ENCODE measurements at regions not wholly inside any gene's neighbourhood (a gene's known extent, or its start where the extent isn't known, plus 50 kb on each side); places are given as distances from the start of the nearest gene placed in this dataset.

GRCh38 chr5:97666783-97667182, 483.7 kb upstream of the RIOK2 start:
- TF ChIP-seq GABPA (IDR thresholded peaks at IDR 0.05 in 1 of 2, conservative IDR thresholded peaks at IDR 0.05 in 1 of 2) (no peak), FOXA1 (IDR thresholded peaks at IDR 0.05) (no peak), SP1 (IDR thresholded peaks at IDR 0.05) (no peak), CTCF (IDR thresholded peaks at IDR 0.05; ENCODE audit: low read depth, low read length, missing input control) (no peak), HNF4A (conservative IDR thresholded peaks at IDR 0.05) (no peak), ZBTB33 (IDR thresholded peaks at IDR 0.05) (no peak), NR2F2 (IDR thresholded peaks at IDR 0.05) (no peak), RXRA (IDR thresholded peaks at IDR 0.05) (no peak), TAF1 (conservative IDR thresholded peaks at IDR 0.05) (no peak), RAD21 (IDR thresholded peaks at IDR 0.05) (no peak)
- Histone ChIP-seq H3K27me3 (ENCODE audit: control insufficient read depth in 4 of 4, insufficient read depth in 4 of 4, low read length in 3 of 4) (no peaks in the 10 kb centered on the region), H3K27ac (ENCODE audit: low read depth in 1 of 2, low read length in 2 of 2) (no peak overlapping the region), H3K9ac (ENCODE audit: low read depth in 1 of 2, low read length in 2 of 2) (no peak overlapping the region), H3K36me3 (ENCODE audit: control insufficient read depth in 4 of 4, insufficient read depth in 3 of 4, low read depth in 1 of 4, low read length in 3 of 4) (no peaks in the 10 kb centered on the region), H3K4me3 (ENCODE audit: low read depth in 1 of 3, low read length in 3 of 3) (no peak overlapping the region), H3K9me3 (ENCODE audit: control insufficient read depth in 4 of 4, low read length in 3 of 4) (no peaks in the 10 kb centered on the region), H3K4me1 (ENCODE audit: control insufficient read depth in 4 of 4, insufficient read depth in 4 of 4, low read length in 3 of 4) (no peaks in the 10 kb centered on the region)
- WGBS: 67% methylated on average over 2 of the region's 2 CpGs
- no peak for DNase-seq (ENCODE audit: low spot score)

- no peak for DNase-seq (ENCODE audit: low spot score)
- no peak overlapping the region for H3K27ac ChIP-seq (ENCODE audit: low read depth in 1 of 2, low read length in 2 of 2)
- H3K4me1 ChIP-seq (ENCODE audit: control insufficient read depth in 4 of 4, insufficient read depth in 4 of 4, low read length in 3 of 4): no peaks in the 10 kb centered on the region
- H3K4me3 ChIP-seq (ENCODE audit: low read depth in 1 of 3, low read length in 3 of 3): no peak overlapping the region
- H3K36me3 ChIP-seq (ENCODE audit: control insufficient read depth in 4 of 4, insufficient read depth in 3 of 4, low read depth in 1 of 4, low read length in 3 of 4): no peaks in the 10 kb centered on the region
- H3K9ac ChIP-seq (ENCODE audit: low read depth in 1 of 2, low read length in 2 of 2): no peak overlapping the region
- no peak for TF ChIP-seq RXRA (IDR thresholded peaks at IDR 0.05)
- no peak for TF ChIP-seq HNF4G (IDR thresholded peaks at IDR 0.05)
- no peak for TF ChIP-seq REST (IDR thresholded peaks at IDR 0.05)
- no peaks in the 10 kb centered on the region for H3K9me3 ChIP-seq (ENCODE audit: control insufficient read depth in 4 of 4, low read length in 3 of 4)
- H3K27me3 ChIP-seq (ENCODE audit: control insufficient read depth in 4 of 4, insufficient read depth in 4 of 4, low read length in 3 of 4): no peaks in the 10 kb centered on the region
These were observed 487.4 kb upstream of the RIOK2 start for GRCh38 chr5:97670447-97670846.

All from liver (tissue), 8 donors.